DMS79 (cell line): ENCODE measurements at regions not wholly inside any gene's neighbourhood (a gene's known extent, or its start where the extent isn't known, plus 50 kb on each side); places are given as distances from the start of the nearest gene placed in this dataset.
A peak's percentile ranks its signal among the peaks of the same experiment; 100 is the strongest.
"Not testable (repeated sequence)": the region's sequence is repeated elsewhere in the genome, so short reads cannot be mapped to it uniquely, and the experiment has no call there.

Experiments
- DNase-seq: peaks from one replicate; lab custom pipeline; 2025; lab: John Stamatoyannopoulos, UW

DNA sequence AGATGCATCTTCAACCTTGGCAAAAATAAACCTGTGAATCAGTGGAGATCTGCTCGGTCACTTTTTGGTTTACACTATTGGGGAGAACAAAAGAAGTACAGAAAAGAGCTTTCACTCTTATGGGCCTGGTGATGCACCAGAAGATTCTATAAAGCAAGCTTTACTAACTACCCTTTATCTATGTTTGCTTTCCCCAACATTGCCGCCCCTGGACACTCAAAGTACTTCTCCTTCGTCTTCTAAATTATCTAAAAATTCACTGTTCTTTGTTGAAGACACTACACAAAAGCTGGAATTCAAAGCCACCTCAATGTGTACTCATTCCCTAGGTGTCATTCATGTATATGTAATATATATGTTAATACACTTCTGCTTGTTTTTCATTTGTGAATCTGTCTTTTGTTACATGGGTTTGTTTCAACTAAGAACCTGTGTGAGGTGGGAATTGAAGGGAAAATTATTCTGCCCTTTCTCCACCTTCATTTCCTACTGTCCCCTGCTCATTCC is 97.9 kb upstream of the BTN3A2 start:
- no peak for DNase-seq

DNA sequence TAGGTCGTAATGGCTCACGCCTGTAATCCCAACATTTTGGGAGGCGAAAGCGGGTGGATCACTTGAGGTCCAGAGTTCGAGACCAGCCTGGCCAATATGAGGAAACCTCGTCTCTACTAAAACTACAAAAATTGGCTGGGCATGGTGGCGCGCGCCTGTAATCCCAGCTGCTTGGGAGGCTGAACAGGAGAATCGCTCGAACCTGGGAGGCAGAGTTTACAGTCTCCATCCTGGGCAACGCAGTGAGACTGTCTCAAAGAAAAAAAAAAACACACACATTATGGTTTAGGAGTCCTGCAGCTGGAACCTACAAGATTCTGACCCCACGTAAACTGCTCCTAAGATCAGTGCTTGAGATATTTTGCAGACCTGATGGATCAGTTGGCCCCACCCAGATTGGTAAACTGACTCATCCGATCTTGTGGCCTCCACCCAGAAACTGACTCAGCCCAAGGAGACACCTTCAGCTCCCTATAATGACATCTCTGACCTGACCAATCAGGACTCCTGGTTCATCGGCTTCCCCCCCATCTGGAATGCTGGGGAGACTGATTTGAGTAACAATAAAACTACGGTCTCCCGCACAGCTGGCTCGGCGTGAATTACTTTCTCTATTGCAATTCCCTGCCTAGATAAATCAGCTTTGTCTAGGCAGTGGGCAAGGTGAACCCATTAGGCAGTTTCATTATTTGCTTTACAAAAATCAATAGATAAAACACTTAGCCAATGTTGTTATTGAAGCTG is 96.2 kb upstream of the BTN3A2 start:
- DNase-seq = no peak

DNA sequence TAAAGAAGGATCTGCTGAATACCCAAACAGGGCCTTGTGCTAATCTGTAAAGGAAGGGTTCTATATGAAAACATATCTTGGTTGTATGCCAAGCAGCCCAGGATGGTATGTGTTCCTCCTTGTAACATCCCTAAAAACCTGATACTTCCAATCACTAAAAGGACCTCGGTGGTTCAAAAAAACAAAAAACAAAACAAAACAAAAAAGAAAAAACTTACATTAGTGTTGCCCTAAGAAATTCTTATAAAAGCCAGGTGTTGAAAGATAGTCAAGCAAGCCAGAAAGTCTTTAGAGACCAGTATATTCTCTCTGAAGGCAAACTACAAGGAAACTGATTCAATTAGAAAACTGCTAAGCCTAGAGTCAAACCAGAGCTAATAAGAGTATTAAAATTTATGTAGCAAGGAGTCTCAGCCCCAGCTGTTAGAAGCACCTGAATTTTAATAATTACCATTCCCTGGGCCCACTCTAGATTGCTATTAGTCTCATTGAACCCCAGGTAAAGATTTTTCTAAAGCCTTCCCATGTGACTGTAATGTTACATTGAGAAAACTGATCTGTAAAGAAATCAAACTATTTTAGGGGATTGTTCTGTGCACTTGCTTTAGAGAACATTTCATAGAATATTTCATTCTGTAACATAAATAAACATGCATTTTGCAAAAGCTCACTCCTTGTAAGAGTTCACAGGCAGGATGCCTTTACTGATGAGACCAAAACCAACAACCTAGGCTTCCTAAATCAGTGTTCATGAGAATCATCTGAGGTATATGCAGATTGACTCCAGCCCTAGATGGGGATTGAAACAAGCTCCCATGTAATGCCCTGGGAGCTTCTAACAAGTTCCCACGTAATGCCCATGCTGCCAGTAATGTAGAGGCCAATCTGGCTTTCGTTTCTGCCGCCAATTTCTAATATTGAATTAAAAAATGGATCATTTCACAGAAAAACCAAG is 95.2 kb upstream of the BTN3A2 start:
- no peak for DNase-seq

- no peak for DNase-seq
Measured at GRCh38 chr6:26270486-26270861, 94.5 kb upstream of the BTN3A2 start.

- DNase-seq = peak; percentile 77
Measured at GRCh38 chr6:26270903-26271667, 93.9 kb upstream of the BTN3A2 start.

DNA sequence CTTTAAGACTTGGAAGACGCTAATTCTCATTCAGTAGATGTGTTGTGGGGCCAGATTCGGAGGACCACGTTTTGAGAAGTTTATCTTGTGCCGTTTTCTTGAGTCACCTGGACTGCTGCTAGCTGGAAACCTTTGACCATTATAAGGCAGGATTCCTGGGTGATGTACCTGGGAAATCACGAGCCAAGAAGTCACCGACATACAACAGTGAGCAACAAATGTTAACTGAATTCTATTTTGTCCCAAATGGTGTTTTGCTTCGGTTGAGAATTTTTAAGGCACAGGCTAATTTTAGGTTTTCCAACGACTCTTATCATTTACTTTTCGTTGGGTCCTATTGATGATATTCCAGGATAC is 93.4 kb upstream of the BTN3A2 start:
- no peak for DNase-seq

DNA sequence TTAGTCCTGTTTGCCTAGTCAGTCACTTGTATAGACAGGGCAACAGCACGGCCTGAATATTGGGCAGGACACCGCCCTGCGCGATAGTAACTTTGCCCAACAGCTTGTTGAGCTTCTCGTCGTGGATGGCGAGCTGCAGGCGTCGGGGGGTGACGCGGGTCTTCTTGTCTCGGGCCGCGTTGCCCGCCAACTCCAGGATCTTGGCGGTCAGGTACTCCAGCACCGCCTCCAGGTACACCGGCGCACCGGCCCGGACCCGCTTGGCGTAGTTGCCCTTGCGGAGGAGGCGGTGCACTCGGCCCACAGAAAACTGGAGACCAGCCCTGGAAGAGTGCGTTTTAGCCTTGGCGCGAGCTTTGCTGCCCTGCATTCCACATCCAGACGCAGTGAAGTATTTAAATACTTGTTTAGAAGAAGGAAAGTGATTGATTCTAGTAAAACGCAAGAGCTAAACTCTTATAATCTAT is 92.8 kb upstream of the BTN3A2 start:
- DNase-seq = peak; percentile 34

GRCh38 chr6:26273673-26274588 is 91.1 kb upstream of the BTN3A2 start:
- no peak for DNase-seq

DNA sequence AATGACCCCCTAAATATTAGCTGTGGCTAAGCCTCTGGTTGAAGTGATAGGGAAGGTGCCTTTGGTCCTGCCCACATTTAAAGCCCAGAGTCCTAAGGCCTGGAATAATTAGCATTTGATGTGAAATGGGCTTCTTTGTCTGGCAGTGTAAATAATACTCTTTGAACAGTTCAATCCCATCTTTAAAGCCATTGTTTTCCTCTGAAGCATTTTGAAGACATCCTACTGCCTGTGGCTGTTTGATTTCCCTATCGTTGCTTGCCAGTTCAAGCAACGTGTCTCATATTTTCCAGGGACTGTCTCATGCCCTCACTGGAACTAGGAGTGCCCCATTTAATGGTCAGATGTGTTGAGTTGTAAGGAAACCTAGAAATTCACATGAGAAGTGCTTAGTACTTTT is 89.3 kb upstream of the BTN3A2 start:
- DNase-seq = no peak

GRCh38 chr6:26276841-26277648 is 88.0 kb upstream of the BTN3A2 start:
- no peak for DNase-seq

DNA sequence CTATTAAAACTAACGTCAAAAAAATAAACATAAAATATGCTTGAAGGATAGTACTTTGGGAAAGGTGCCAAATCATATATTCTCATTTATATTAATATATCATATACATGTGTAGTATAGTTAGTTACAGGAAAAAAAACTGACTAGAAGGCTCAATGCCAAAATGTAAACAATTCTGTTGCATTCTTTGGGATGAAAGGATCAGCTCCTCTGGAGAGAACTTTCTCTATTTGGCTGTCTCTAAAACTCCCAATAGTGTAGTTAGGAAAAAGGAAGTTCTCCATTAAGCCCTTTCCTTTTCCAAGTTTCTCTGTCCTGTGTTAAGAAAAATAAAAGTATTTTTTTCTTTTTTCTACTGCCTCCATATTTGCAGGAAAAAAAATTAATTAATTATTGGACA is 86.5 kb upstream of the BTN3A2 start:
- DNase-seq = no peak

DNA sequence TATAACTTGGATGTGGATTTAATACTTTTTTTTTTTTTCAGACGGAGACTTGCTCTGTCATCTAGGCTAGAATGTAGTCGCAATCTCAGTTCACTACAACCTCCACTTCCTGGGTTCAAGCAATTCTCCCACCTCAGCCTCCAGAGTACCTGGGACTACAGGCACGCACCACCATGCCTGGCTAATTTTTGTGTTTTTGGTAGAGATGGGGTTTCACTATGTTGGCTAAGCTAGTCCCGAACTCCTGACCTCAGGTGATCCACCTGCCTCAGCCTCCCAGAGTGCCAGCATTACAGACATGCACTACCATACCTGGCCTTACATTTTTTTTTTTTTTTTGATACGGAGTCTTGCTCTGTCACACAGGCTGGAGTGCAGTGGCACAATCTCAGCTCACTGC is 85.6 kb upstream of the BTN3A2 start:
- not testable (repeated sequence) for DNase-seq

- no peak for DNase-seq
Measured at GRCh38 chr6:26280407-26280806, 84.6 kb upstream of the BTN3A2 start.

GRCh38 chr6:26284537-26285142 is 80.4 kb upstream of the BTN3A2 start:
- no peak for DNase-seq

DNA sequence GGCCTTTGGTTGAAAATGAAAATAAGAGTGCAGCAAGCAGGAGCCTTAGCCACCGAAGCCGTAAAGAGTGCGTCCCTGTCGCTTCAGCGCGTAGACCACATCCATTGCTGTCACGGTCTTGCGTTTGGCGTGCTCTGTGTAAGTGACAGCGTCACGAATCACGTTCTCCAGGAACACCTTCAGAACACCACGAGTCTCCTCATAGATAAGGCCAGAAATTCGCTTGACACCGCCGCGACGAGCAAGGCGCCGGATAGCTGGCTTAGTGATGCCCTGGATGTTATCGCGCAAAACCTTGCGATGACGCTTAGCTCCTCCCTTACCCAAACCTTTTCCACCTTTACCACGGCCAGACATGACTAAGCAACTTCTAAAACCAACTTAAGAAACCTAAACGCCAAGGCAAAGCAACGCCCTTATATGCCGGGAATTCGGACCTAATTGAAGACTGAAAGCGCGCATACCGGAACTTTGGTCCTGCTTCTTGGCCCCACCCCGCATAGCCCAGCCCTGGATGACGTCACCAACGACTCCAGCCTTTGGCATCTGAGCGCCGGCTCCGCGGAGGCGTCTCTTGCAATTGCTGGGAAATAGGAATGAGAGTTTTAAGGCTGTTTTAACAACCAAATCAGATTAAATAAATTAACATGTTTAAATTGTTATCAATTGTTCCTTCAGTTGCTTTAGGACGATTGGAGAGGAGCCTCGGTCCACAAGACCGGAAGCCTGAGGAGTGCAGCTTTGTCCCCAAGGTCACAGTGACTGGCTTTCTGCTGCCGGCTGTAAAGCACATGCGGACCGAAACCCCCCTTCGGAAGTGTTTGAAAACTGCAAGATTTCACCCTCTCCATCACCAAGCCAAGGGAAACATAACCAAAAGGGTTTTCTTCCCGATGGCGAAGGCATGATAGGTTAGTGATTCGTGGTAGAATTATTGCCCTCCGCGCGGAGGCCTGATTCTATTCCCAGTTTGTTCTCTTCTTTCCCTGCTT is 79.6 kb upstream of the BTN3A2 start:
- peak; percentile 82 for DNase-seq

DNA sequence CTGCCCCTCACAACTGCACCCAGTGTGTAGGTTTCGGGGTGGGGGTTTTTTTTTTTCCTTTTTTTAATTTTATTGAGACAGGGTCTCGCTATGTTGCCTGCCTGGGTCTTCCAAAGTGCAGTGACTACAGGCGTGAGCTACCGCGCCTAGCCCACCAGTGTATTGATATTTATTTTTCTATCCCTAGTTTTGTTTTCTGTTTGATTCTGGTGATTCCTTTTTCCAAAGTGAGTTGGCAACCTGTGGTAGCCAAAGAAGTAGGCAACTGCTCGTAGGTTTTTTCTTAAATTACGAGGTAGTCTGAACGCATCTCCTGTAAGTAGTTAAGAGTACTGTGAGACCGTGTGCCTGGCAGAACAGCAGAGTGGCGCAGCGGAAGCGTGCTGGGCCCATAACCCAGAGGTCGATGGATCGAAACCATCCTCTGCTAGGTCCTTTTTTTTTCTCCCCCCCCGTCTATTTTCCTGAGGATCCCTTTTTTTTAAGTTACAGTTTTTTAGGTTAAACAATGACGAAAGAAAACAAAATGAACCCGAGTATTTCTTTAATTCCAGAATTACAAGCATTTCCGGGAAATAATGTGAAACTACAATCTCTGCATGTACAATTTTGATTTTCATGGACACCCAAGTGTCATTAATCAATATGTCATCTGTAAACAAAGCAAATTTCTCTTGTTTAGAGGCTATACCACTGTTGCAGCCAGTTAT is 78.7 kb upstream of the BTN3A2 start:
- DNase-seq = no peak

GRCh38 chr6:26288155-26288554 is 76.8 kb upstream of the BTN3A2 start:
- no peak for DNase-seq

- DNase-seq = no peak
Measured at GRCh38 chr6:26290941-26291340, 74.1 kb upstream of the BTN3A2 start.
